ENCODE measurements at regions not wholly inside any gene's neighbourhood (a gene's known extent, or its start where the extent isn't known, plus 50 kb on each side); places are given as distances from the start of the nearest gene placed in this dataset.

DNA sequence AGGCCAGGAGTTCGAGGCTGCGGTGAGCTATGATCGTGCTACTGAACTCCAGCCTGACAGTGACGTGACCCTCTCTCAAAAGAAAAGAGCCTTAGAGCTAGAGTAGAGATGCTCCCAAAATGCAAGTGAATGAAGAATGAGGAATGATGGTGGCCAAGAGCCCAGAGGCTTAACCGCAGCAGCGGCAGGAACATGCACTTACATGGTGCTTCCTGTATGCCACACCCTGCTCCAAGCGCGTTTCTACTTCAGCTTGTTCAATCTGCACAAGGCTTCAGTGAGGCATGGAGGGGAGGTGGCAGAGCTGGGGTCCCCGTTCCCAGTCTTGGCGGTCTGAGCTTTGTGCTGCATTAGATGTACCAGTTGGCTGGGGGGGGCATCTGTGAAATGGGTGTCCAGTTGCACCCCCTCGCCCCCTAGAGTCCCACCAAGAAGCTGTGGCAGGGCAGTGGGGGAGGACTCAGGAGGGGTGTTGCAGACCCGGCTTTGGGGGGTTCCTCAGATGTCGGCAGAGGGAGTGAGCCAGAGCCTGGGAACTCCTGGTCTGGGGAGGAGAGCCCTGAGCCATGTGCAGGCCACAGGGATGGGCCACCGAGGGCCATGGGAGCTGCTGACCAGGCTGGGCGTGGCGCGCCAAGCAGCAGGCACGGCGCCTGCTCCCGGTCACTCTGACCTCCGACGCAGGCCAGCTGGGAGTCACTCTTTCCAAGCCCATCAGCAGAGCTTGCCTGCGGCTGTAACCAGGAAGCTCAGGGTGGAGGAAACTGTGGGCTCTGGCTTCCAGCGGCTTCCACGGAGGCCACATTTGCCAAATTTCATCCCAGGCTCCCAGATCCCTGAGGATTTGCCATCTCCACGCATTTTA, 260.1 kb downstream of the PARN start:
- TF ChIP-seq ZNF274 (IDR thresholded peaks at IDR 0.05; ENCODE audit: low read depth, low read length) (no peak), SUZ12 (IDR thresholded peaks at IDR 0.05; ENCODE audit: extremely low read depth, insufficient read depth, insufficient read length) (no peak), YY1 (IDR thresholded peaks at IDR 0.05; ENCODE audit: insufficient read depth, insufficient read length) (no peak)

Data from NT2/D1 (cell line).